ENCODE measurements at regions not wholly inside any gene's neighbourhood (a gene's known extent, or its start where the extent isn't known, plus 50 kb on each side); places are given as distances from the start of the nearest gene placed in this dataset.

DNA sequence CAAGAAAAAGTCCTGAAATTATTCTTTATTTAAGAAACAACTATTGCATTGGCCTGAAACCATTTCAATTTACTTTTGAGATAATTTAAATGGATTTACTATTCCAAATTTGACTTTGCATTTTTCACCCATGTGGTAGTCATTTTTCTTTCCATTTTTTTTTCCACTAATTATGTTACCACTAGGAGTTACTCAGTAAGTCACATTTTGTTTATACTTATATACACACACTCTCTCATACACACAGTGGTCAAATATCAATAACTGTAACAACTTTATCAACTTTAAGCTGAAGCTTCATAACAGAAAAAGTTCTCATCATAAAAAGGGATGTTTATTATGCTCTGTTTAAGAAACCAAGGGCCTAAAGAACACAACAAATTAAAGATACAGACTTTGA is 222.8 kb downstream of the SIPA1L2 start:
- H3K4me1 ChIP-seq (ENCODE audit: insufficient read depth, low read length): no peaks in the 10 kb centered on the region
- ATAC-seq (no peak), DNase-seq (no peak)
- H3K27me3 ChIP-seq (ENCODE audit: low read length): no peaks in the 10 kb centered on the region
- CTCF ChIA-PET: no interaction called here
- TF ChIP-seq, protein P1, sequence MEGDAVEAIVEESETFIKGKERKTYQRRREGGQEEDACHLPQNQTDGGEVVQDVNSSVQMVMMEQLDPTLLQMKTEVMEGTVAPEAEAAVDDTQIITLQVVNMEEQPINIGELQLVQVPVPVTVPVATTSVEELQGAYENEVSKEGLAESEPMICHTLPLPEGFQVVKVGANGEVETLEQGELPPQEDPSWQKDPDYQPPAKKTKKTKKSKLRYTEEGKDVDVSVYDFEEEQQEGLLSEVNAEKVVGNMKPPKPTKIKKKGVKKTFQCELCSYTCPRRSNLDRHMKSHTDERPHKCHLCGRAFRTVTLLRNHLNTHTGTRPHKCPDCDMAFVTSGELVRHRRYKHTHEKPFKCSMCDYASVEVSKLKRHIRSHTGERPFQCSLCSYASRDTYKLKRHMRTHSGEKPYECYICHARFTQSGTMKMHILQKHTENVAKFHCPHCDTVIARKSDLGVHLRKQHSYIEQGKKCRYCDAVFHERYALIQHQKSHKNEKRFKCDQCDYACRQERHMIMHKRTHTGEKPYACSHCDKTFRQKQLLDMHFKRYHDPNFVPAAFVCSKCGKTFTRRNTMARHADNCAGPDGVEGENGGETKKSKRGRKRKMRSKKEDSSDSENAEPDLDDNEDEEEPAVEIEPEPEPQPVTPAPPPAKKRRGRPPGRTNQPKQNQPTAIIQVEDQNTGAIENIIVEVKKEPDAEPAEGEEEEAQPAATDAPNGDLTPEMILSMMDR (conservative IDR thresholded peaks at IDR 0.05; ENCODE audit: low read depth, low read length): no peak
- no peak for TF ChIP-seq EZH2phosphoT487 (IDR thresholded peaks at IDR 0.05; ENCODE audit: borderline replicate concordance, low read length)
- TF ChIP-seq EZH2 (IDR thresholded peaks at IDR 0.05; ENCODE audit: low read length, unreplicated experiment): no peak
- no peak overlapping the region for H3K9ac ChIP-seq (ENCODE audit: low read length)
- H3K9me2 ChIP-seq (replicated peaks; ENCODE audit: low read length): no peaks in the 10 kb centered on the region
- no peak overlapping the region for H3K27ac ChIP-seq (ENCODE audit: low read length)
- peaks cover 10% of the 10 kb centered on the region; the same call in 1 of the 2 replicates for H3K9me3 ChIP-seq (ENCODE audit: low read length)
- H2AFZ ChIP-seq (ENCODE audit: low read length): no peak overlapping the region
- no peaks in the 10 kb centered on the region for H3F3A ChIP-seq (ENCODE audit: low read length, unreplicated experiment)
- H4K20me1 ChIP-seq (ENCODE audit: low read length): no peaks in the 10 kb centered on the region
- intact Hi-C loops (cut with micrococcal nuclease): no loop called here
- no peak overlapping the region for H3K4me3 ChIP-seq (ENCODE audit: low read length)
- no peaks in the 10 kb centered on the region for H3K79me2 ChIP-seq (ENCODE audit: low read length)
- POLR2A ChIA-PET (ENCODE audit: unreplicated experiment): no interaction called here
- BruUV-seq (replicated peaks): no TSS peak
- no peak overlapping the region for H3K4me2 ChIP-seq (ENCODE audit: low read length)
- H3K36me3 ChIP-seq (ENCODE audit: low read depth, low read length): peaks cover 6% of the 10 kb centered on the region

DNA sequence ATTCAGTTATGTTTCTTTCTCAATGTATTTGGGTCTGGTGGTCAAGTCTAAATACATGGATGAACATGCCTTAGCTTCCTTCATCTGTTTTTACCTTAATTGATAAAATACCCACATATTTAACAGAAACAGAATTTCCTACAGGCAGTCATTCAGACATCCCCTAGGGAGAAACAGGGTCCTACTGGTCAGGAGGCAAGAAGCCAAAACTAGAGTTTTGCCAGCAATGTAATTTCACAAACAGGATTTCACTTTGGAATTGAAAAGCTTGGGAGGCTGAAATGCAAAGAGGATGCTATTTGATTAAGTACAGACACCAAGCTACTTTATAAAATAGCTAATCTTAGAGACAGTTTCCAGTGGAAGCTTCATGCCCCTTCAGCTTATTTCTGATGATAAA is 224.2 kb downstream of the SIPA1L2 start:
- CTCF ChIA-PET: no interaction called here
- BruUV-seq (replicated peaks): no TSS peak
- TF ChIP-seq, protein P1 (conservative IDR thresholded peaks at IDR 0.05; ENCODE audit: low read depth, low read length): no peak
- TF ChIP-seq EZH2phosphoT487 (IDR thresholded peaks at IDR 0.05; ENCODE audit: borderline replicate concordance, low read length) (no peak), EZH2 (IDR thresholded peaks at IDR 0.05; ENCODE audit: low read length, unreplicated experiment) (no peak)

DNA sequence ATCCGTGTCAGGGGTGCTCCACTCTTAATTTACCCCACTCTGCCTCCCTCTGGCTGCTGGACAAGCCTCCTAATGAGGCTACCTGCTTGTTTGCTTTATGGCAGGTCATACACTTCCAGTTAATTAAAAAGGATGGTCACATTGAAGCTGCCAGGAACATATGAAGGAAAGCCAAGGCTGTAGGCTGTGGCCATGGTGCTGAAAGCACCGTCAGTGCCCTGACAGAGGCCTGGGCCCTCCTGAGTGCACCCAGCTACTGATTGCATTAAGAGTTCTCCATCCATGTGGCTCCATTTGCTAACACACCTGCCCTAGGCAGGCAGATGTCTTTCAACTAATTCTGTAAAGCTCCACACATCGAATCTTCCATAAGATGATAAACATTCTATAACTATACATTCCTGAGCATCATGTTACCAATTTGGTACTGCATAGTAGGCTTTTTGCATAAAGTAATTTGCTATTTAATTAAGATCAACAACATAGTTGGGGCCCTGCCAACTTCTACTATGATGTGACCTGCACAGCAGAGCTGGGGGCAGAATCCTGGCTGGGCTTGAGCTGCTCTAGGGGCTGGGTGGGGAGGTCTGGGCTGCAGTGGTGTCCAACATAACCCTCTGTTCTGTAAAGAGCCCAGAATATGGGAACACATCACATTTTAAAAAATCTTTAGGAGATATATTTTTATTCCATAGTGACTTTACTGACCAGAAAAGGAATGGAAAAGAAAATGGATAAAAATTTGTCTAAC is 224.8 kb downstream of the SIPA1L2 start:
- ATAC-seq (no peak), DNase-seq (no peak)
- ChIA-PET POLR2A (ENCODE audit: unreplicated experiment) (interaction anchor here (0.6 kb wide), 1 partner anchor 101 kb away, joined by 3 read pairs; no protein-coding TSS in a partner anchor), CTCF (no interaction called here)
- Histone ChIP-seq H3K36me3 (ENCODE audit: low read depth, low read length) (peaks cover 6% of the 10 kb centered on the region), H3K9ac (ENCODE audit: low read length) (no peak overlapping the region), H3K27me3 (ENCODE audit: low read length) (no peaks in the 10 kb centered on the region), H3F3A (ENCODE audit: low read length, unreplicated experiment) (no peaks in the 10 kb centered on the region), H3K9me3 (ENCODE audit: low read length) (peaks cover 9% of the 10 kb centered on the region; the same call in 1 of the 2 replicates), H3K79me2 (ENCODE audit: low read length) (no peaks in the 10 kb centered on the region), H3K4me2 (ENCODE audit: low read length) (no peak overlapping the region), H4K20me1 (ENCODE audit: low read length) (no peaks in the 10 kb centered on the region), H3K4me1 (ENCODE audit: insufficient read depth, low read length) (no peaks in the 10 kb centered on the region), H3K27ac (ENCODE audit: low read length) (no peak overlapping the region), H3K9me2 (replicated peaks; ENCODE audit: low read length) (no peaks in the 10 kb centered on the region), H3K4me3 (ENCODE audit: low read length) (no peak overlapping the region), H2AFZ (ENCODE audit: low read length) (no peak overlapping the region)
- TF ChIP-seq, protein P1 (conservative IDR thresholded peaks at IDR 0.05; ENCODE audit: low read depth, low read length): no peak
- no peak for TF ChIP-seq EZH2 (IDR thresholded peaks at IDR 0.05; ENCODE audit: low read length, unreplicated experiment)
- TF ChIP-seq EZH2phosphoT487 (IDR thresholded peaks at IDR 0.05; ENCODE audit: borderline replicate concordance, low read length): no peak
- BruUV-seq (replicated peaks): no TSS peak
- intact Hi-C loops (cut with micrococcal nuclease): no loop called here

More for the DNA sequence above, 224.2 kb downstream of the SIPA1L2 start:
- Histone ChIP-seq H4K20me1 (ENCODE audit: low read length) (no peaks in the 10 kb centered on the region), H3F3A (ENCODE audit: low read length, unreplicated experiment) (no peaks in the 10 kb centered on the region), H3K27ac (ENCODE audit: low read length) (no peak overlapping the region), H3K4me2 (ENCODE audit: low read length) (no peak overlapping the region), H3K79me2 (ENCODE audit: low read length) (no peaks in the 10 kb centered on the region), H3K27me3 (ENCODE audit: low read length) (no peaks in the 10 kb centered on the region), H3K9me3 (ENCODE audit: low read length) (peaks cover 10% of the 10 kb centered on the region; the same call in 1 of the 2 replicates), H2AFZ (ENCODE audit: low read length) (no peak overlapping the region), H3K9me2 (replicated peaks; ENCODE audit: low read length) (no peaks in the 10 kb centered on the region), H3K36me3 (ENCODE audit: low read depth, low read length) (peaks cover 6% of the 10 kb centered on the region), H3K9ac (ENCODE audit: low read length) (no peak overlapping the region), H3K4me3 (ENCODE audit: low read length) (no peak overlapping the region), H3K4me1 (ENCODE audit: insufficient read depth, low read length) (no peaks in the 10 kb centered on the region)
- DNase-seq: no peak
- ATAC-seq: no peak
- intact Hi-C loops (cut with micrococcal nuclease): no loop called here
- POLR2A ChIA-PET (ENCODE audit: unreplicated experiment): interaction anchor here (0.6 kb wide), 1 partner anchor 102 kb away, joined by 3 read pairs; no protein-coding TSS in a partner anchor

Data from PC-3 (cell line).